Suppressor macrophage treated with lipopolysaccharide for 1 hour (primary cell): ENCODE measurements at regions not wholly inside any gene's neighbourhood (a gene's known extent, or its start where the extent isn't known, plus 50 kb on each side); places are given as distances from the start of the nearest gene placed in this dataset.
"Not testable (repeated sequence)": the region's sequence is repeated elsewhere in the genome, so short reads cannot be mapped to it uniquely, and the experiment has no call there.

Experiments
- DNase-seq, 3 donors: peaks; one replicate each; pipeline ENCODE4 v3.0.0-alpha.2; 2020 to 2022

GRCh38 chr3:109480014-109480413 lies 142.7 kb upstream of the DPPA4 start:
- no peak for DNase-seq

GRCh38 chr3:109478614-109479013 lies 141.3 kb upstream of the DPPA4 start:
- no peak for DNase-seq

DNA sequence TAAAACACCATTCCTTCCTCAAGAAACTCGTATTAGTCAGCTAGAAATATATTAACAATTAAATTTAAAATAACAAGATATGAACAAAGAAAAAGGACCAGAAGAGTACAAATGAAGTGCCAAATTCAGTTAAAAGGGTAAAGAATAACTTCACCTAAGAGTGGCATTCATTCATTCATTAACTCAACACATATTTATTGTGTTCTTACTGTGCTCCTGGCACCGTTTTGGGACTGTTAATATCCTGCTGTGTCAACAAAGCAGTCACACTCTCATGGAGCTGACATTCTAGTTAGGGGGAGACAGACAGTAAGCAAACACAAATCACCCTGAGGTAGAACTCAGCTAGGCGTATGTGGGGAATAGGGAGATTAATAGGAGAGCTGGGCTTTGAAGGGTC lies 123.6 kb upstream of the DPPA4 start:
- no peak for DNase-seq

- no peak for DNase-seq
Measured at GRCh38 chr3:109445210-109445609, 107.9 kb upstream of the DPPA4 start.

DNA sequence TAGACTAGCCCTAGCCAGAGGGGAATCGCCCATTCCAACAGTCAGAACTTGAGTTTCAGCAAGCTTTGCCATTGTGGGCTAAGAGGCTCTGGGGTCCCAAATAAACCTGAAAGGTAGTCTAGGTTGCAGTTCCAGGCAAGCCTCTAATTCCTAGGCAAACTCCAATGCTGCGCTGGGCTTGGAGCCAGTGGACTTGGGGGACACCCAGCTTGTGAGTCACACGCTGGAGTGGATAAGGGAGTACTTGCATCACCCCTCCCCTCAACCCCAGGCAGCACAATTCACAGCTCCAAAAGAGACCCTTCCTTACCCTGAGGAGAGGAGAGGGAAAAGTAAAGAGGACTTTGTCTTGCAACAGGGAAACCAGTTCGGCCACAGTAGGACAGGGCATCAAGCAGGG lies 105.2 kb upstream of the DPPA4 start:
- no peak for DNase-seq

- DNase-seq, result no peak
Measured at GRCh38 chr3:109440353-109440752, 103.0 kb upstream of the DPPA4 start.

DNA sequence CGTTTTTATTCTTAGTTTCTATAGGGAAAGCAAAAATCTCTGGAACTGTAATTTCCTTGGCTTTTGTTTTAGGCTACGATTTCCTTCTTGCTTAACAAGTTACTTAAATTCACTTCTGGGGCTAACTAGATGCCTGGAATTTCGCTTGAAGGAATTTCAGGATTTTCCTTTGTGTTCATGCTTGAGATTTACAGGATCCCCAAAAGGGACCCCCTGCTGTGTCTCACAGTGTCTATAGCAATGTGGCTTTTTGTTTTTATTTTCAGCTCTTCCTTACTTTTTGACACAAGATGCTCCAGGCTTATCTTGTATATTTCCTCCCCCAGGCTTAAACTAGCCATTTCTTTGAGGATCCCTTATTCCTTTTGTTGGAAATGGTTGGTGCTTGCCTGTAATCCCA lies 95.5 kb upstream of the DPPA4 start:
- DNase-seq, result no peak

DNA sequence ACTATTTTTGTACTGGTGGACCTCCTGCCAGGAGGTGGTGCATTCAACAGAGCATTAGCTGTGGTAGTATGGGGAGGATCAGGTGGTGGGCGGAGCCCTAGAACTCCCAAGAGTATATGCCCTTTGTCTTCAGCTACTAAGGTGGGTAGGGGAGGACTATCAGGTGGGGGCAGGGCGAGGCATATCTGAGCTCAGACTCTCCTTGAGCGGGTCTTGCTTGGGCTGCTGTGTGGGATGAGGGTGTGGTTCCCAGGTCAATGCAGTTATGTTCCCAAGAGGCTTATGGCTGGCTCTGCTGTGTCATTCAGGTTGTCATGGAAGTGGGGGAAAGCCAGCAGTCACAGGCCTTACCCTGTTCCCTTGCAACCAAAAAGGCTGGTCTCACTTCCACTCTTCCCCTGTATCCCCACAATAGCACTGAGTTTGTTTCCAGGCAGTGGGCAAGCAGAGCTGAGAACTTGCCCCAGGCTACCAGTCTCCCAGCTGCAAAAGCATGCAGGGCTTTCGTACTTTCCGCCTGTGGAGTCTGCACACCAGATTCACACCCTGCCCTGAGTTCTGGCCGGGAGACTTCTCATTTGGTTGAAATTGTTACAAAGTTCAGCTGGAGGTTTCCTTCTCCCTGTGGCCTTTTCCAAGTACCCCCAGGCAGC lies 93.7 kb upstream of the DPPA4 start:
- DNase-seq, result no peak

DNA sequence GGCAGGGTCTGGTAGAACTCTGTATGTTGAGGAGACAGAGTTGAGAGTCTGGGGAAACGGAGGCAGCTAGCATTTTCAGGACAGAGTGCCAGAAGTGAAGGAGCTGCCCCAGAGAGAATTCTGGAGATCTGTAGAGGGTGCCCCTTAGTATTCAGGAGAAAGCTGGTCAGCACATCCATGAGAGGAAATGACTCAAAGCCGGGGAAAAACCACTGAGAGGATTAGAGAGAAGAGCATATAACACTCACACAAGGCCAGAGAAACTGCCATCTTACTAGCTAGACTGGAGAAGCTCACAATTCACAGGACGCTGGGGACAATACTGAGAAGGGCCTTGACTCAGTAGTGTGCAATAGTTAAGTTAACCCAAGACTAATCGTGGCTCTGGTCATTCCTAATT lies 75.7 kb upstream of the DPPA4 start:
- peak in 1 of 3 donors; percentile 0 for DNase-seq

- no peak for DNase-seq
Measured at GRCh38 chr3:109411547-109411946, 74.2 kb upstream of the DPPA4 start.

GRCh38 chr3:109396806-109397205 lies 59.5 kb upstream of the DPPA4 start:
- DNase-seq, result no peak

DNA sequence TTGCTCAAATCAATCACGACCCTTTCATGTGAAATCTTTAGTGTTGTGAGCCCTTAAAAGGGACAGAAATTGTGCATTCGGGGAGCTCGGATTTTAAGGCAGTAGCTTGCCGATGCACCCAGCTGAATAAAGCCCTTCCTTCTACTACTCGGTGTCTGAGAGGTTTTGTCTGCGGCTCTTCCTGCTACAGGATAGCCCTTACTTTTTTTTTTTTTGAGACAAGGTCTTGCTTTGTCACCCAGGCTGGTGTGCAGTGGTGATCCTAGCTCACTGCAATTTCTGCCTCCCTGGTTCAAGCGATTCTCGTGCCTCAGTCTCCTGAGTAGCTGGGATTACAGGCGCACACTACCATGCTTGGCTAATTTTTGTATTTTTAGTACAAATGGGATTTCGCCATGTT lies 56.4 kb upstream of the DPPA4 start:
- DNase-seq, result not testable (repeated sequence)

- DNase-seq, result no peak
Measured at GRCh38 chr3:109392293-109392692, 54.9 kb upstream of the DPPA4 start.

- no peak for DNase-seq
Measured at GRCh38 chr3:109387621-109388020, 50.3 kb upstream of the DPPA4 start.

GRCh38 chr3:109387201-109387600 lies 49.9 kb upstream of the DPPA4 start:
- no peak for DNase-seq
